ENCODE measurements at regions not wholly inside any gene's neighbourhood (a gene's known extent, or its start where the extent isn't known, plus 50 kb on each side); places are given as distances from the start of the nearest gene placed in this dataset.
"Not testable (repeated sequence)": the region's sequence is repeated elsewhere in the genome, so short reads cannot be mapped to it uniquely, and the experiment has no call there.

DNA sequence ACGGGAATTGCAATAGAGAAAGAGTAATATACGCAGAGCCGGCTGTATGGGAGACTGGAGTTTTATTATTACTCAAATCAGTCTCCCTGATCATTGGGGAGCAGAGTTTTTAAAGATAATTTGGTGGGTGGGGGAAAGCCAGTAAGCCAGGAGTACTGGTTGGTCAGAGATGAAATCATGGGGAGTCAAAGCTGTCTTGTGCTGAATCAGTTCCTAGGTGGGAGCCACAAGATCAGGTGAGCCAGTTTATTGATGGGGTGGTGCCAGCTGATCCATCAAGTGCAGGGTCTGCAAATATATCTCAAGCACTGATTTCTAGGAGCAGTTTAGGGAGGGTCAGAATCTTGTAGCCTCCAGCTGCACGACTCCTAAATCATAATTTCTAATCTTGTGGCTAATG, 69.2 kb upstream of the SNX9 start:
- TF ChIP-seq POLR2AphosphoS5 (IDR thresholded peaks at IDR 0.05; ENCODE audit: low read depth, low read length); POLR2A (IDR thresholded peaks at IDR 0.05; ENCODE audit: borderline replicate concordance, extremely low read depth, insufficient read depth, insufficient read length): not testable (repeated sequence)
- TF ChIP-seq, protein P1, sequence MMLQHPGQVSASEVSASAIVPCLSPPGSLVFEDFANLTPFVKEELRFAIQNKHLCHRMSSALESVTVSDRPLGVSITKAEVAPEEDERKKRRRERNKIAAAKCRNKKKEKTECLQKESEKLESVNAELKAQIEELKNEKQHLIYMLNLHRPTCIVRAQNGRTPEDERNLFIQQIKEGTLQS (IDR thresholded peaks at IDR 0.05): not testable (repeated sequence)

All from HCT116 (cell line).